HCT116 (cell line): ENCODE measurements at regions not wholly inside any gene's neighbourhood (a gene's known extent, or its start where the extent isn't known, plus 50 kb on each side); places are given as distances from the start of the nearest gene placed in this dataset.

Source experiments
- ATAC-seq: fragments of 200-7000 bp; cut with Tn5 transposase; 2 replicates; pipeline ENCODE4 v1.9.1; 2020; ENCODE audit warnings: mild to moderate bottlenecking, moderate library complexity
- BruUV-seq: library from RNA; stranded (reverse); fragments of 400-500 nt; replicated peaks from 2 replicates; lab custom pipeline; 2021; lab: Mats Ljungman, UMichigan
- CTCF ChIA-PET: fragments of 300-600 bp; sonication (Branson Sonifier 250); formaldehyde crosslinking; loops from one replicate; lab custom pipeline; 2021; ENCODE audit warnings: antibody characterized with exemption; lab: Charles Lee
- POLR2A ChIA-PET: fragments of 300-600, 350-600 bp; sonication (Branson Sonifier 250); formaldehyde crosslinking; loops from one replicate; lab custom pipeline; 2021; ENCODE audit warnings: antibody characterized with exemption; lab: Charles Lee
- RAD21 ChIA-PET, 2 experiments: fragments of 300-600 bp; sonication (Branson Sonifier 250); formaldehyde crosslinking; loops; one replicate each; lab custom pipeline; 2023; ENCODE audit warnings: low total read pairs in 2 of 2; ENCODE audit not compliant: uncharacterized antibody in 2 of 2, unreplicated experiment in 2 of 2, low non-redundant PET in 1 of 2; lab: Charles Lee
- DNase-seq: peaks from one replicate; pipeline ENCODE4 v3.0.0-alpha.2; 2010; ENCODE audit warnings: low read depth, low spot score
- H2AFZ ChIP-seq: fragments of 200-600 bp; shearing (Covaris generic), sonication (generic); 2 replicates; pipeline ENCODE4 v1.6.1; 2017; ENCODE audit warnings: low read depth, mixed run types, mixed read lengths, antibody characterized with exemption, low read length; ENCODE audit not compliant: poor library complexity, severe bottlenecking
- H3K27ac ChIP-seq: 2 replicates; pipeline ENCODE4 v1.5.1; 2012; ENCODE audit warnings: low read depth, low read length
- H3K27me3 ChIP-seq: fragments of 200-600 bp; sonication (generic); 2 replicates; pipeline ENCODE4 v1.6.1; 2016; ENCODE audit warnings: mixed run types, low read length, mixed read lengths; ENCODE audit not compliant: insufficient read depth
- H3K36me3 ChIP-seq, 2 experiments: fragments of 200-500 bp in 1 of 2; fragments of 200-600 bp in 1 of 2; sonication (Bioruptor generic) in 1 of 2; sonication (generic) in 1 of 2; 2 replicates each; pipeline versions ENCODE4 v1.5.1 to v1.6.1; 2014 to 2016; ENCODE audit warnings: low read length in 2 of 2, inconsistent platforms in 1 of 2, mixed read lengths in 1 of 2, mixed run types in 1 of 2; ENCODE audit not compliant: insufficient read depth in 2 of 2, control insufficient read depth in 1 of 2
- H3K4me1 ChIP-seq, 2 experiments: fragments of 200-600 bp in 1 of 2; sonication (generic) in 1 of 2; 2 replicates each; pipeline versions ENCODE4 v1.5.1 to v1.6.1; 2012 to 2017; ENCODE audit warnings: low read length in 2 of 2, inconsistent platforms in 1 of 2, mild to moderate bottlenecking in 1 of 2, mixed read lengths in 1 of 2, mixed run types in 1 of 2, moderate library complexity in 1 of 2; ENCODE audit not compliant: insufficient read depth in 2 of 2, control insufficient read depth in 1 of 2
- H3K4me2 ChIP-seq: fragments of 200-600 bp; sonication (generic); 2 replicates; pipeline ENCODE4 v1.6.1; 2017; ENCODE audit warnings: mixed run types, low read length, mixed read lengths
- H3K4me3 ChIP-seq, 2 experiments: fragments of 200-600 bp in 1 of 2; sonication (generic) in 1 of 2; replicated peaks in 1 of 2; 2 replicates each; pipeline ENCODE4 v1.5.1; 2011 to 2016; ENCODE audit warnings: low read length in 2 of 2, control low read depth in 1 of 2, low read depth in 1 of 2, mild to moderate bottlenecking in 1 of 2, mixed read lengths in 1 of 2, mixed run types in 1 of 2
- H3K79me2 ChIP-seq: fragments of 200-600 bp; sonication (generic); 2 replicates; pipeline ENCODE4 v1.6.1; 2017; ENCODE audit warnings: mild to moderate bottlenecking, mixed run types, low read length, moderate library complexity, mixed read lengths; ENCODE audit not compliant: insufficient read depth
- H3K9ac ChIP-seq: fragments of 200-600 bp; sonication (generic); 2 replicates; pipeline ENCODE4 v1.6.1; 2016; ENCODE audit warnings: low read length, mixed read lengths
- H3K9me2 ChIP-seq: fragments of 200-600 bp; sonication (generic), shearing (Covaris generic); 2 replicates; pipeline ENCODE4 v1.6.1; 2017; ENCODE audit warnings: mixed run types, mild to moderate bottlenecking, moderate library complexity; ENCODE audit not compliant: insufficient read depth
- H3K9me3 ChIP-seq, 2 experiments: fragments of 200-500 bp in 1 of 2; fragments of 200-600 bp in 1 of 2; sonication (Bioruptor generic) in 1 of 2; sonication (generic) in 1 of 2; 2 replicates each; pipeline ENCODE4 v1.6.1; 2014 to 2017; ENCODE audit warnings: low read length in 2 of 2, mixed read lengths in 2 of 2, inconsistent platforms in 1 of 2, low read depth in 1 of 2, mild to moderate bottlenecking in 1 of 2, mixed run types in 1 of 2, moderate library complexity in 1 of 2; ENCODE audit not compliant: control insufficient read depth in 1 of 2, insufficient read depth in 1 of 2
- H4K20me1 ChIP-seq: fragments of 200-600 bp; sonication (generic), shearing (Covaris generic); 2 replicates; pipeline ENCODE4 v1.6.1; 2017; ENCODE audit warnings: mixed run types, mild to moderate bottlenecking, moderate library complexity; ENCODE audit not compliant: insufficient read depth
- ATF3 ChIP-seq: IDR thresholded peaks from 2 replicates; pipeline ENCODE4 v1.6.1; 2012
- CBX3 ChIP-seq: IDR thresholded peaks from 2 replicates; pipeline ENCODE4 v1.6.1; 2012; ENCODE audit warnings: low read depth
- CEBPB ChIP-seq: IDR thresholded peaks from 2 replicates; pipeline ENCODE4 v1.6.1; 2012; ENCODE audit warnings: low read depth
- EGR1 ChIP-seq: IDR thresholded peaks from 2 replicates; pipeline ENCODE4 v1.6.1; 2012; ENCODE audit warnings: low read depth
- ELF1 ChIP-seq: IDR thresholded peaks from 2 replicates; pipeline ENCODE4 v1.6.1; 2012; ENCODE audit warnings: low read depth, borderline replicate concordance
- FOSL1 ChIP-seq: IDR thresholded peaks from 2 replicates; pipeline ENCODE4 v1.6.1; 2012; ENCODE audit warnings: low read depth
- JUND ChIP-seq: IDR thresholded peaks from 2 replicates; pipeline ENCODE4 v1.6.1; 2012
- POLR2A ChIP-seq: IDR thresholded peaks from 2 replicates; pipeline ENCODE4 v1.7.0; 2011; ENCODE audit warnings: borderline replicate concordance; ENCODE audit not compliant: insufficient read depth, insufficient read length; ENCODE audit errors: extremely low read depth
- REST ChIP-seq: IDR thresholded peaks from 2 replicates; pipeline ENCODE4 v1.6.1; 2012; ENCODE audit warnings: low read depth
- SIN3A ChIP-seq: IDR thresholded peaks from 2 replicates; pipeline ENCODE4 v1.6.1; 2012; ENCODE audit warnings: low read depth
- SP1 ChIP-seq: IDR thresholded peaks from 2 replicates; pipeline ENCODE4 v1.6.1; 2012; ENCODE audit warnings: low read depth
- SRF ChIP-seq: IDR thresholded peaks from 2 replicates; pipeline ENCODE4 v1.6.1; 2012; ENCODE audit warnings: low read depth
- YY1 ChIP-seq: IDR thresholded peaks from 2 replicates; pipeline ENCODE4 v1.6.1; 2011; ENCODE audit warnings: low read length, low read depth, moderate library complexity, mild to moderate bottlenecking; ENCODE audit not compliant: insufficient replicate concordance; ENCODE audit errors: extremely low read depth
- intact Hi-C: fragments of 100-400 bp; cut with micrococcal nuclease; formaldehyde crosslinking; loops from 2 replicates; pipeline ENCODE4 v1.10.0; 2022
- TF ChIP-seq, protein P1 (sequence below): IDR thresholded peaks from 2 replicates; pipeline ENCODE4 v1.6.1; 2011; ENCODE audit warnings: mild to moderate bottlenecking, low read length, moderate library complexity; ENCODE audit not compliant: insufficient replicate concordance; ENCODE audit errors: extremely low read depth
- TF ChIP-seq, protein P2 (sequence below), 3 experiments: fragments of 200-600 bp in 1 of 3; sonication (generic) in 1 of 3; IDR thresholded peaks in 2 of 3; conservative IDR thresholded peaks in 1 of 3; 2 replicates each; pipeline ENCODE4 v1.5.1; 2012 to 2017; ENCODE audit warnings: low read depth in 2 of 3, low read length in 2 of 3, antibody characterized with exemption in 1 of 3, borderline replicate concordance in 1 of 3, control low read depth in 1 of 3, mild to moderate bottlenecking in 1 of 3, mixed read lengths in 1 of 3, mixed run types in 1 of 3, moderate library complexity in 1 of 3; ENCODE audit not compliant: insufficient read depth in 1 of 3

DNA sequence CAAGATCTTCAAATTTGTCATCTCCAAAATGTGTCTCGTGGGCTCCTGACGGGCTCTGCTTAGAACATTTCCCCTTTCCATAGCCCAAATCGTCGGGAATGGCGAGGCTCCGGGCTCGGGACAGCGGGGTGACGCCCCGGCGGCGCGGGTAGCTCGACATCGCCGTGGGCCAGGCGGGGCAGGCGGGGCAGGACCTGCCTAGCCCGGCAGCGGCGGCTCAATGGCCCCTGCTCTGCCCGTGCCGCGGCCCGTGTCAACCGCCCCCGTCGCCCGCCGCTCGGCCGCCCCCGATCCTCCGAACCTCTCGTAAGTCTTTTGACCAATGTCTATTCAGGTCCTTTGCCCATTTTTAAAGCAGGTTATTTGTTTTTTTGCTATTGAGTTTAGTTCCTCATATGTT lies 111.2 kb downstream of the PMAIP1 start:
- Histone ChIP-seq H4K20me1 (no peaks in the 10 kb centered on the region), H3K4me2 (no peak overlapping the region), H3K79me2 (no peaks in the 10 kb centered on the region), H3K4me1 (no peaks in the 10 kb centered on the region), H3K9ac (no peak overlapping the region), H3K4me3 (no peak overlapping the region), H3K9me3 (no peaks in the 10 kb centered on the region), H3K9me2 (no peaks in the 10 kb centered on the region), H3K27me3 (no peaks in the 10 kb centered on the region), H3K36me3 (no peaks in the 10 kb centered on the region), H2AFZ (no peak overlapping the region), H3K27ac (no peak overlapping the region)
- intact Hi-C loops: no loop called here
- DNase-seq (no peak), ATAC-seq (no peak)
- BruUV-seq: no TSS peak
- TF ChIP-seq CEBPB (no peak), SRF (no peak), YY1 (no peak), SP1 (no peak), ELF1 (no peak), JUND (no peak)
- CTCF ChIA-PET: no interaction called here
- POLR2A ChIA-PET: no interaction called here
- RAD21 ChIA-PET: no interaction called here

DNA sequence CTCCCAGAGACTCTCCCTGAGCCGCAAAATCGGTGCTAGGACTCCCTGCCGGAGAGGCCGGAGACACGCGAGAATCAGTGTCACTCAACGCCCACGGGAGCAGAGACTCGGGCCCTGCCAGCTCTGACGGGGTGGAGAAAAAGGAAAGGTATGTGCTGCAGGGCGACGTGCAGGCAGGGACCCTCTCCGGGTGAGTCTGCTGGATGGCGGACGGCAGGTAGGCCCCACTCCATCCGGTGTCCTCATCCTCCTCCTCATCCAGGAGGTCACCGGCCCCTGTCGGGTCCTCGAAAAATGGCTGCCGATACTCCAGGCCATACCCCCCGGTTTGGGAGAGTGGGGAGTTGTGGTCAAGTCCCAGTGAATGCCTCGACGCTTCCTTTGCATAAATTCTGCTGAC lies 110.7 kb downstream of the PMAIP1 start:
- intact Hi-C loops: no loop called here
- Histone ChIP-seq H3K27me3 (no peaks in the 10 kb centered on the region), H3K9ac (no peak overlapping the region), H3K36me3 (no peaks in the 10 kb centered on the region), H3K4me1 (no peaks in the 10 kb centered on the region), H3K4me3 (no peak overlapping the region), H4K20me1 (no peaks in the 10 kb centered on the region), H3K79me2 (no peaks in the 10 kb centered on the region), H3K9me3 (no peaks in the 10 kb centered on the region), H3K9me2 (no peaks in the 10 kb centered on the region), H2AFZ (no peak overlapping the region), H3K27ac (no peak overlapping the region), H3K4me2 (no peak overlapping the region)
- ATAC-seq: no peak
- ChIA-PET POLR2A (no interaction called here), CTCF (no interaction called here), RAD21 (no interaction called here)
- no TSS peak for BruUV-seq
- DNase-seq: no peak
- TF ChIP-seq, protein P1, sequence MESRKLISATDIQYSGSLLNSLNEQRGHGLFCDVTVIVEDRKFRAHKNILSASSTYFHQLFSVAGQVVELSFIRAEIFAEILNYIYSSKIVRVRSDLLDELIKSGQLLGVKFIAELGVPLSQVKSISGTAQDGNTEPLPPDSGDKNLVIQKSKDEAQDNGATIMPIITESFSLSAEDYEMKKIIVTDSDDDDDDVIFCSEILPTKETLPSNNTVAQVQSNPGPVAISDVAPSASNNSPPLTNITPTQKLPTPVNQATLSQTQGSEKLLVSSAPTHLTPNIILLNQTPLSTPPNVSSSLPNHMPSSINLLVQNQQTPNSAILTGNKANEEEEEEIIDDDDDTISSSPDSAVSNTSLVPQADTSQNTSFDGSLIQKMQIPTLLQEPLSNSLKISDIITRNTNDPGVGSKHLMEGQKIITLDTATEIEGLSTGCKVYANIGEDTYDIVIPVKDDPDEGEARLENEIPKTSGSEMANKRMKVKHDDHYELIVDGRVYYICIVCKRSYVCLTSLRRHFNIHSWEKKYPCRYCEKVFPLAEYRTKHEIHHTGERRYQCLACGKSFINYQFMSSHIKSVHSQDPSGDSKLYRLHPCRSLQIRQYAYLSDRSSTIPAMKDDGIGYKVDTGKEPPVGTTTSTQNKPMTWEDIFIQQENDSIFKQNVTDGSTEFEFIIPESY: no peak
- TF ChIP-seq REST (no peak), CBX3 (no peak), EGR1 (no peak), ATF3 (no peak), POLR2A (no peak), SIN3A (no peak), YY1 (no peak), JUND (no peak), FOSL1 (no peak)
- TF ChIP-seq, protein P2, sequence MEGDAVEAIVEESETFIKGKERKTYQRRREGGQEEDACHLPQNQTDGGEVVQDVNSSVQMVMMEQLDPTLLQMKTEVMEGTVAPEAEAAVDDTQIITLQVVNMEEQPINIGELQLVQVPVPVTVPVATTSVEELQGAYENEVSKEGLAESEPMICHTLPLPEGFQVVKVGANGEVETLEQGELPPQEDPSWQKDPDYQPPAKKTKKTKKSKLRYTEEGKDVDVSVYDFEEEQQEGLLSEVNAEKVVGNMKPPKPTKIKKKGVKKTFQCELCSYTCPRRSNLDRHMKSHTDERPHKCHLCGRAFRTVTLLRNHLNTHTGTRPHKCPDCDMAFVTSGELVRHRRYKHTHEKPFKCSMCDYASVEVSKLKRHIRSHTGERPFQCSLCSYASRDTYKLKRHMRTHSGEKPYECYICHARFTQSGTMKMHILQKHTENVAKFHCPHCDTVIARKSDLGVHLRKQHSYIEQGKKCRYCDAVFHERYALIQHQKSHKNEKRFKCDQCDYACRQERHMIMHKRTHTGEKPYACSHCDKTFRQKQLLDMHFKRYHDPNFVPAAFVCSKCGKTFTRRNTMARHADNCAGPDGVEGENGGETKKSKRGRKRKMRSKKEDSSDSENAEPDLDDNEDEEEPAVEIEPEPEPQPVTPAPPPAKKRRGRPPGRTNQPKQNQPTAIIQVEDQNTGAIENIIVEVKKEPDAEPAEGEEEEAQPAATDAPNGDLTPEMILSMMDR (IDR thresholded peaks at IDR 0.05 in 2 of 3, conservative IDR thresholded peaks at IDR 0.05 in 1 of 3; ENCODE audit: borderline replicate concordance in 1 of 3, insufficient read depth in 1 of 3, low read depth in 2 of 3, low read length in 2 of 3): no peak
